Muscle layer of duodenum (tissue), 2 donors: ENCODE measurements at regions not wholly inside any gene's neighbourhood (a gene's known extent, or its start where the extent isn't known, plus 50 kb on each side); places are given as distances from the start of the nearest gene placed in this dataset.

Experiments
- H3K27ac ChIP-seq: one replicate; pipeline ENCODE4 v1.7.0; 2013; ENCODE audit warnings: mild to moderate bottlenecking, low read length
- H3K27me3 ChIP-seq: one replicate; pipeline ENCODE4 v1.7.0; 2013; ENCODE audit warnings: low read depth, mild to moderate bottlenecking, control low read depth, low read length
- H3K36me3 ChIP-seq, 2 donors: one replicate each; pipeline ENCODE4 v1.7.0; 2013; ENCODE audit warnings: low read length in 2 of 2, control low read depth in 1 of 2, mild to moderate bottlenecking in 1 of 2; ENCODE audit not compliant: insufficient read depth in 2 of 2, control insufficient read depth in 1 of 2
- H3K4me1 ChIP-seq, 2 donors: one replicate each; pipeline ENCODE4 v1.7.0; 2013; ENCODE audit warnings: low read length in 2 of 2, mild to moderate bottlenecking in 2 of 2, control low read depth in 1 of 2, moderate library complexity in 1 of 2; ENCODE audit not compliant: insufficient read depth in 2 of 2, control insufficient read depth in 1 of 2
- H3K4me3 ChIP-seq, 2 donors: one replicate each; pipeline ENCODE4 v1.7.0; 2013; ENCODE audit warnings: low read length in 2 of 2, low read depth in 1 of 2, mild to moderate bottlenecking in 1 of 2
- H3K9me3 ChIP-seq, 2 donors: one replicate each; pipeline ENCODE4 v1.7.0; 2013; ENCODE audit warnings: low read length in 2 of 2, control low read depth in 1 of 2, mild to moderate bottlenecking in 1 of 2; ENCODE audit not compliant: control insufficient read depth in 1 of 2
- donor health status: healthy.

GRCh38 chr1:244958593-244958992 lies 94.2 kb upstream of the HNRNPU start:
- Histone ChIP-seq H3K9me3 (no peaks in the 10 kb centered on the region), H3K4me3 (no peak overlapping the region), H3K36me3 (no peaks in the 10 kb centered on the region), H3K27ac (no peak overlapping the region), H3K4me1 (peaks cover 0 to 8% of the 10 kb centered on the region in 2 donors), H3K27me3 (no peaks in the 10 kb centered on the region)

- H3K4me1 ChIP-seq: peaks cover 2 to 12% of the 10 kb centered on the region in 2 donors
- H3K9me3 ChIP-seq: no peaks in the 10 kb centered on the region
- no peak overlapping the region for H3K27ac ChIP-seq
- H3K27me3 ChIP-seq: no peaks in the 10 kb centered on the region
- no peak overlapping the region for H3K4me3 ChIP-seq
- no peaks in the 10 kb centered on the region for H3K36me3 ChIP-seq
Observed at GRCh38 chr1:244957525-244957924, 93.2 kb upstream of the HNRNPU start.

- Histone ChIP-seq H3K4me3 (no peak overlapping the region), H3K9me3 (no peaks in the 10 kb centered on the region), H3K4me1 (peaks cover 2 to 12% of the 10 kb centered on the region in 2 donors), H3K36me3 (no peaks in the 10 kb centered on the region), H3K27me3 (no peaks in the 10 kb centered on the region), H3K27ac (no peak overlapping the region)
Observed at GRCh38 chr1:244957122-244957521, 92.8 kb upstream of the HNRNPU start.

GRCh38 chr1:244955661-244956060 lies 91.3 kb upstream of the HNRNPU start:
- peaks cover 2 to 12% of the 10 kb centered on the region in 2 donors for H3K4me1 ChIP-seq
- no peaks in the 10 kb centered on the region for H3K9me3 ChIP-seq
- H3K4me3 ChIP-seq: no peak overlapping the region
- H3K27ac ChIP-seq: no peak overlapping the region
- no peaks in the 10 kb centered on the region for H3K36me3 ChIP-seq
- no peaks in the 10 kb centered on the region for H3K27me3 ChIP-seq

- Histone ChIP-seq H3K27ac (no peak overlapping the region), H3K27me3 (no peaks in the 10 kb centered on the region), H3K36me3 (no peaks in the 10 kb centered on the region), H3K4me1 (peaks cover 2 to 12% of the 10 kb centered on the region in 2 donors), H3K4me3 (no peak overlapping the region), H3K9me3 (no peaks in the 10 kb centered on the region)
Observed at GRCh38 chr1:244954359-244954758, 90.0 kb upstream of the HNRNPU start.

- Histone ChIP-seq H3K27ac (no peak overlapping the region), H3K4me1 (peaks cover 2 to 12% of the 10 kb centered on the region in 2 donors), H3K4me3 (no peak overlapping the region), H3K9me3 (no peaks in the 10 kb centered on the region), H3K36me3 (no peaks in the 10 kb centered on the region), H3K27me3 (no peaks in the 10 kb centered on the region)
Observed at GRCh38 chr1:244953901-244954300, 89.6 kb upstream of the HNRNPU start.

- no peak overlapping the region for H3K27ac ChIP-seq
- peaks cover 2 to 12% of the 10 kb centered on the region in 2 donors for H3K4me1 ChIP-seq
- no peak overlapping the region for H3K4me3 ChIP-seq
- H3K36me3 ChIP-seq: no peaks in the 10 kb centered on the region
- no peaks in the 10 kb centered on the region for H3K27me3 ChIP-seq
- no peaks in the 10 kb centered on the region for H3K9me3 ChIP-seq
Observed at GRCh38 chr1:244952940-244953339, 88.6 kb upstream of the HNRNPU start.

GRCh38 chr1:244952280-244952933 lies 88.1 kb upstream of the HNRNPU start:
- Histone ChIP-seq H3K4me1 (peaks cover 2 to 12% of the 10 kb centered on the region in 2 donors), H3K9me3 (no peaks in the 10 kb centered on the region), H3K27me3 (no peaks in the 10 kb centered on the region), H3K27ac (no peak overlapping the region), H3K4me3 (no peak overlapping the region), H3K36me3 (no peaks in the 10 kb centered on the region)

- H3K4me1 ChIP-seq: peaks cover 2% of the 10 kb centered on the region in 2 donors
- no peak overlapping the region for H3K27ac ChIP-seq
- H3K4me3 ChIP-seq: no peak overlapping the region
- H3K27me3 ChIP-seq: no peaks in the 10 kb centered on the region
- H3K36me3 ChIP-seq: no peaks in the 10 kb centered on the region
- no peaks in the 10 kb centered on the region for H3K9me3 ChIP-seq
Observed at GRCh38 chr1:244948416-244948815, 84.1 kb upstream of the HNRNPU start.

- H3K27ac ChIP-seq: no peak overlapping the region
Observed at GRCh38 chr1:244945109-244945671, 80.8 kb upstream of the HNRNPU start.

GRCh38 chr1:244941121-244941520 lies 76.8 kb upstream of the HNRNPU start:
- Histone ChIP-seq H3K4me1 (no peaks in the 10 kb centered on the region), H3K9me3 (no peaks in the 10 kb centered on the region), H3K36me3 (no peaks in the 10 kb centered on the region), H3K27me3 (no peaks in the 10 kb centered on the region), H3K27ac (no peak overlapping the region), H3K4me3 (no peak overlapping the region)

More at GRCh38 chr1:244945109-244945671, 80.8 kb upstream of the HNRNPU start:
- Histone ChIP-seq H3K36me3 (no peaks in the 10 kb centered on the region), H3K4me1 (no peaks in the 10 kb centered on the region), H3K27me3 (no peaks in the 10 kb centered on the region), H3K4me3 (no peak overlapping the region), H3K9me3 (no peaks in the 10 kb centered on the region)

- Histone ChIP-seq H3K4me3 (no peak overlapping the region), H3K9me3 (no peaks in the 10 kb centered on the region), H3K27ac (no peak overlapping the region), H3K36me3 (no peaks in the 10 kb centered on the region), H3K27me3 (no peaks in the 10 kb centered on the region), H3K4me1 (no peaks in the 10 kb centered on the region)
Observed at GRCh38 chr1:244937099-244937498, 72.8 kb upstream of the HNRNPU start.
